ENCODE measurements at regions not wholly inside any gene's neighbourhood (a gene's known extent, or its start where the extent isn't known, plus 50 kb on each side); places are given as distances from the start of the nearest gene placed in this dataset.

GRCh38 chr2:6794448-6794847 is 71.3 kb downstream of the CMPK2 start:
- DNase-seq = no peak
